NCI-H2227 treated with DMSO at 0.1 percent for 48 hours (cell line): ENCODE measurements at regions not wholly inside any gene's neighbourhood (a gene's known extent, or its start where the extent isn't known, plus 50 kb on each side); places are given as distances from the start of the nearest gene placed in this dataset.

Experiments
- DNase-seq: peaks from one replicate; lab custom pipeline; 2025; lab: John Stamatoyannopoulos, UW

- DNase-seq = no peak
Observed at GRCh38 chr16:85378145-85379040, 234.7 kb upstream of the GSE1 start.

- DNase-seq = no peak
Observed at GRCh38 chr16:85379041-85380001, 233.8 kb upstream of the GSE1 start.

GRCh38 chr16:85380002-85380395 lies 233.1 kb upstream of the GSE1 start:
- no peak for DNase-seq

- no peak for DNase-seq
Observed at GRCh38 chr16:85380905-85381737, 232.0 kb upstream of the GSE1 start.

- DNase-seq = no peak
Observed at GRCh38 chr16:85381738-85382592, 231.2 kb upstream of the GSE1 start.

- no peak for DNase-seq
Observed at GRCh38 chr16:85382717-85383118, 230.4 kb upstream of the GSE1 start.

GRCh38 chr16:85383836-85384832 lies 229.0 kb upstream of the GSE1 start:
- no peak for DNase-seq

- no peak for DNase-seq
Observed at GRCh38 chr16:85384833-85385462, 228.2 kb upstream of the GSE1 start.

- DNase-seq = no peak
Observed at GRCh38 chr16:85385463-85386331, 227.4 kb upstream of the GSE1 start.

GRCh38 chr16:85386467-85387170 lies 226.5 kb upstream of the GSE1 start:
- no peak for DNase-seq

- no peak for DNase-seq
Observed at GRCh38 chr16:85387171-85387507, 226.0 kb upstream of the GSE1 start.

- no peak for DNase-seq
Observed at GRCh38 chr16:85387731-85388295, 225.3 kb upstream of the GSE1 start.

- DNase-seq = no peak
Observed at GRCh38 chr16:85389679-85390470, 223.2 kb upstream of the GSE1 start.

GRCh38 chr16:85390511-85391174 lies 222.5 kb upstream of the GSE1 start:
- peak; percentile 44 for DNase-seq

- DNase-seq = no peak
Observed at GRCh38 chr16:85391175-85391707, 221.9 kb upstream of the GSE1 start.
